HepG2 (cell line): ENCODE measurements at regions not wholly inside any gene's neighbourhood (a gene's known extent, or its start where the extent isn't known, plus 50 kb on each side); places are given as distances from the start of the nearest gene placed in this dataset.

Source experiments
- ATAC-seq: fragments of 200-7000 bp; cut with Tn5 transposase; 3 replicates; pipeline ENCODE4 v1.9.1; 2020; ENCODE audit warnings: mild to moderate bottlenecking, moderate library complexity
- BruUV-seq: library from RNA; stranded (reverse); fragments of 400-500 nt; replicated peaks from 2 replicates; lab custom pipeline; 2021; lab: Mats Ljungman, UMichigan
- CTCF ChIA-PET: fragments of 300-600 bp; formaldehyde crosslinking; extraction: SDS; loops from one replicate; lab custom pipeline; 2021; ENCODE audit warnings: low total read pairs, inconsistent platforms, low intra/inter-chr PET ratio; lab: Yijun Ruan, JAX
- POLR2A ChIA-PET: fragments of 350-600 bp; sonication (Branson Sonifier 250); formaldehyde crosslinking; loops from one replicate; lab custom pipeline; 2020; ENCODE audit warnings: antibody characterized with exemption, inconsistent platforms; lab: Yijun Ruan, JAX
- DNase-seq: peaks from one replicate; pipeline ENCODE4 v3.0.0-alpha.2; 2015; ENCODE audit warnings: low spot score
- FAIRE-seq: peaks from 3 replicates; lab custom pipeline; 2011; peaks lifted over from hg19 to GRCh38; lab: Jason Lieb, UNC
- H2AFZ ChIP-seq: one replicate; pipeline ENCODE4 v1.6.1; 2011; ENCODE audit warnings: low read length, inconsistent platforms
- H3K27ac ChIP-seq: fragments of 300-600 bp; 3 replicates; pipeline ENCODE4 v1.8.0; 2011; ENCODE audit warnings: mixed run types, mild to moderate bottlenecking, mixed read lengths, low read length, inconsistent platforms; ENCODE audit not compliant: insufficient read depth; ENCODE audit errors: extremely low read length
- H3K27me3 ChIP-seq, 2 experiments: fragments of 200-600 bp in 1 of 2; 2 replicates in 1 of 2; 3 replicates in 1 of 2; pipeline versions ENCODE4 v1.6.0 to v1.8.0; 2011; ENCODE audit warnings: low read length in 2 of 2, mild to moderate bottlenecking in 2 of 2, moderate library complexity in 2 of 2, inconsistent platforms in 1 of 2; ENCODE audit not compliant: insufficient read depth in 2 of 2, control insufficient read depth in 1 of 2
- H3K36me3 ChIP-seq, 2 experiments: fragments of 200-600 bp in 1 of 2; replicated peaks in 1 of 2; 2 replicates in 1 of 2; 3 replicates in 1 of 2; pipeline versions ENCODE4 v1.5.1 to v1.8.0; 2011; ENCODE audit warnings: low read length in 2 of 2, inconsistent platforms in 1 of 2; ENCODE audit not compliant: insufficient read depth in 2 of 2, control insufficient read depth in 1 of 2
- H3K4me1 ChIP-seq: 2 replicates; pipeline ENCODE4 v1.5.1; 2012; ENCODE audit warnings: low read length, inconsistent platforms; ENCODE audit not compliant: insufficient read depth
- H3K4me2 ChIP-seq: 2 replicates; pipeline ENCODE4 v1.6.0; 2011; ENCODE audit warnings: low read depth, low read length, inconsistent platforms
- H3K4me3 ChIP-seq, 3 experiments: fragments of 200-600 bp in 1 of 3; sonication (generic), shearing (Covaris generic) in 1 of 3; replicated peaks in 1 of 3; 2 replicates each; pipeline ENCODE4 v1.5.1; 2011 to 2016; ENCODE audit warnings: low read length in 3 of 3, inconsistent platforms in 2 of 3, low read depth in 2 of 3, mild to moderate bottlenecking in 2 of 3, control low read depth in 1 of 3, mixed read lengths in 1 of 3; ENCODE audit not compliant: insufficient read depth in 1 of 3
- H3K79me2 ChIP-seq: one replicate; pipeline ENCODE4 v1.6.1; 2011; ENCODE audit warnings: low read length, inconsistent platforms; ENCODE audit not compliant: insufficient read depth
- H3K9ac ChIP-seq: 2 replicates; pipeline ENCODE4 v1.6.0; 2011; ENCODE audit warnings: mild to moderate bottlenecking, low read depth, low read length, inconsistent platforms; ENCODE audit not compliant: insufficient read depth
- H3K9me3 ChIP-seq: 2 replicates; pipeline ENCODE4 v1.5.1; 2012; ENCODE audit warnings: mild to moderate bottlenecking, low read length
- H4K20me1 ChIP-seq: 2 replicates; pipeline ENCODE4 v1.6.0; 2011; ENCODE audit warnings: inconsistent platforms, mild to moderate bottlenecking, low read length, moderate library complexity; ENCODE audit not compliant: insufficient read depth
- PCBP1 ChIP-seq: fragments of 200-400 bp; formaldehyde crosslinking; IDR thresholded peaks from 2 replicates; pipeline ENCODE4 v1.6.1; 2017; ENCODE audit warnings: mild to moderate bottlenecking, low read depth, low read length, borderline replicate concordance
- REXO4 ChIP-seq: sonication (generic); formaldehyde crosslinking; IDR thresholded peaks from 2 replicates; pipeline ENCODE4 v1.8.0; 2022; ENCODE audit warnings: missing genetic modification reagents, mild to moderate bottlenecking, borderline replicate concordance
- SOX6 ChIP-seq, 2 experiments: fragments of 450-650 bp in 1 of 2; sonication (generic) in 1 of 2; formaldehyde crosslinking in 1 of 2; IDR thresholded peaks; 2 replicates each; pipeline versions ENCODE4 v1.4.0 to v1.6.1; 2017 to 2020; ENCODE audit warnings: antibody characterized with exemption in 1 of 2, mild to moderate bottlenecking in 1 of 2, missing genetic modification reagents in 1 of 2
- TBL1XR1 ChIP-seq: fragments of 150-350 bp; IDR thresholded peaks from 2 replicates; pipeline ENCODE4 v1.6.1; 2014; ENCODE audit warnings: borderline replicate concordance, low read length; ENCODE audit not compliant: partially characterized antibody
- TCF12 ChIP-seq, 2 experiments: fragments of 450-650 bp in 1 of 2; sonication (generic) in 1 of 2; formaldehyde crosslinking in 1 of 2; IDR thresholded peaks; 2 replicates each; pipeline versions ENCODE4 v1.6.1 to v1.8.0; 2017 to 2022; ENCODE audit warnings: antibody characterized with exemption in 1 of 2, mild to moderate bottlenecking in 1 of 2, missing genetic modification reagents in 1 of 2, moderate library complexity in 1 of 2
- ZNF24 ChIP-seq: fragments of 450-650 bp; IDR thresholded peaks from 2 replicates; pipeline ENCODE4 v1.6.1; 2017; ENCODE audit warnings: antibody characterized with exemption, mild to moderate bottlenecking
- ZNF274 ChIP-seq: sonication (generic); formaldehyde crosslinking; IDR thresholded peaks from 2 replicates; pipeline ENCODE4 v1.5.1; 2020; ENCODE audit warnings: mild to moderate bottlenecking, missing genetic modification reagents
- ZNF670 ChIP-seq: sonication (generic); formaldehyde crosslinking; IDR thresholded peaks from 2 replicates; pipeline ENCODE4 v1.8.0; 2022; ENCODE audit warnings: mild to moderate bottlenecking, missing genetic modification reagents, borderline replicate concordance
- ZNF768 ChIP-seq: sonication (generic); formaldehyde crosslinking; IDR thresholded peaks from 2 replicates; pipeline ENCODE4 v1.4.0; 2020; ENCODE audit warnings: missing genetic modification reagents
- ZSCAN12 ChIP-seq: sonication (generic); formaldehyde crosslinking; IDR thresholded peaks from 2 replicates; pipeline ENCODE4 v1.9.0; 2021; ENCODE audit warnings: mild to moderate bottlenecking, missing genetic modification reagents
- WGBS: methylation state at CpG from one replicate; pipeline ENCODE4 v1.1.6; 2017; ENCODE audit warnings: low lambda C conversion rate; 5-methylcytosine and 5-hydroxymethylcytosine counted together
- in situ Hi-C: cut with HindIII; loops from 2 replicates; pipeline ENCODE4 v1.10.0; 2017; ENCODE audit warnings: low pct_unique_long_range_greater_than_20kb; ENCODE audit not compliant: extremely low pct_ligation_motif_present
- intact Hi-C: fragments of 100-400 bp; cut with micrococcal nuclease; formaldehyde crosslinking; loops from one replicate; pipeline ENCODE4 v1.10.0; 2022; ENCODE audit not compliant: unreplicated experiment
- TF ChIP-seq, protein P1 (sequence below): sonication (generic); formaldehyde crosslinking; IDR thresholded peaks from 2 replicates; pipeline ENCODE4 v1.5.0; 2020; ENCODE audit warnings: missing genetic modification reagents
- TF ChIP-seq, protein P2 (sequence below): sonication (generic); formaldehyde crosslinking; conservative IDR thresholded peaks from 2 replicates; pipeline ENCODE4 v1.5.0; 2020; ENCODE audit warnings: missing genetic modification reagents

DNA sequence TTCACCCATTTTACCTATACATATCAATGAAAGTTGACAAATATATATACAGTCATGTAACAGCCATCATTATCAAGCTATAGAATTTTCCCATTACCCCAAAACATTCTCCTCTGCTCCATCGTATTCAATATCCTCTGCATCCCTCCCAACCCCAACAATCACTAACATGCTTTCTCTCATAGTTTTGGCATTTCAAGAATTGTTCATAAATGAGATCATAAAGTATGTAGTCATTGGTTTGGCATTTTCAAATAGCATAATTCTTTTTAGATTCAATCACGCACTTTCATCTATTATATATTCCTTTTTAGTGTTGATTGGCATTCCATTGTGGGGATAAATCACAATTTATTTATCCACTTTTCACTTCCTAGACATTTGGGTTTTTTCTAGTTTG is 866.0 kb upstream of the TMEM132C start (continued):
- no peak for TF ChIP-seq SOX6 (IDR thresholded peaks at IDR 0.05)
- TF ChIP-seq SOX6 (CRISPR knock-in tag; IDR thresholded peaks at IDR 0.05), result no peak

DNA sequence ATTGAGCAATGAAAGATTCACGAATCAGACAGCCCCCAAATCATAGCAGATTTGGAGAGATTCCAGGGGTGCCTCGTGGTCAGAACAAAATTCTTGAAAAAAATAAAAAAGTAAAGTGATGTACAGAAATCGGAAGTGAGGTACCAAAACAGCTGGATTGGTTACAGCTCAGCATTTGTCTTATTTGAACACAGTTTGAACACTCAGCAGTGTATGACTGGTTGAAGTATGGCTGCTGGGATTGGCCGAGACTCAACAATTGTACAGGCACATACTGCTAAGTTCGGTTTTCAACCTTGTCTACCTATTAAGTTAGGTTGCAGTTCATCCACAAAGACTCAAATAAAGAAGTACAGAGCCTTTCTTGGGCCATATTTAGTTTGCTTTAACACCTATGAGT is 865.4 kb upstream of the TMEM132C start:
- no peaks in the 10 kb centered on the region for H3K27me3 ChIP-seq
- H3K36me3 ChIP-seq, result no peaks in the 10 kb centered on the region
- ATAC-seq, result no peak
- in situ Hi-C loops (no loop called here), intact Hi-C loops (no loop called here)
- no peak for FAIRE-seq
- no peak overlapping the region for H2AFZ ChIP-seq
- BruUV-seq, result no TSS peak
- H3K9me3 ChIP-seq, result no peaks in the 10 kb centered on the region
- no peak for TF ChIP-seq REXO4 (CRISPR knock-in tag)
- TF ChIP-seq TCF12 (IDR thresholded peaks at IDR 0.05), result no peak
- TF ChIP-seq TCF12 (CRISPR knock-in tag; IDR thresholded peaks at IDR 0.05), result no peak
- TF ChIP-seq ZSCAN12 (CRISPR knock-in tag), result no peak
- TF ChIP-seq ZNF274 (CRISPR knock-in tag), result no peak
- no peak overlapping the region for H3K4me3 ChIP-seq
- no peaks in the 10 kb centered on the region for H3K79me2 ChIP-seq
- H3K4me2 ChIP-seq, result no peak overlapping the region
- ChIA-PET POLR2A (no interaction called here), CTCF (no interaction called here)
- no peaks in the 10 kb centered on the region for H4K20me1 ChIP-seq
- 4% methylated on average over 5 of the region's 5 CpGs for WGBS
- H3K9ac ChIP-seq, result no peak overlapping the region
- no peak for DNase-seq
- H3K4me1 ChIP-seq, result no peaks in the 10 kb centered on the region
- no peak overlapping the region for H3K27ac ChIP-seq

DNA sequence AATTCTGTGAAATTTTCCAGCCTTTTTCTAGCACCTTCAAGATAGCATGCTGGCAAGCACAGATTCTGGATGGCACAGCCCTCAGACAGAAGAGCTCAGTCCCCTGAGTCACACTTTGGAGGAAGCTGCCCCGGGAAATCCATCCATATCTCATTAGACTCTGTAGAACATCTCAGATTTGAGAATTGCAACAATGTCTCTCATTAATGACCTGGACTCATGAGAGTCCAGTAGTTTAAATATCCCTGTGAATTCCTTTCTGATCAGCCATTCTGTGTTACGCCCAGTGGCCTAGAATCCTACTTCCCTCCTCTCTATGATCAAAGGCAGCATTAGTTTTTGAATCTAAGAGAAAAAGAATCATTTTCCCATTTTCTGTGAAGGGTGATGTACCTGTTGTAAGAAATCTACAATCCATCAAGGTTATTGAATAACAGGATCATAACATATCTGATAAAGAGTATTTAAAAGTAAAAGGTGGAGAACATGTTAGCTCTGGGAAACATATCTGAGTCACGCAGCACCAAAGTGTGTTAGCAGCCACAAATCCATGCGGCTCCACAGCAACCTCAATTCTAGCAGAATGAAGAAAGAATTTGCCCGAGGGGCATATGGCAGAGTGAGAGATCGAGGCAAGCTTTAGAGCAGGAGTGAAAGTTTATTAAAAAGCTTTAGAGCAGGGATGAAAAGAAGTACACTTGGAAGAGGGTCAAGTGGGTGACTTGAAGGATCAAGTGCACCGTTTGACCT is 855.6 kb upstream of the TMEM132C start:
- ATAC-seq, result no peak
- no peak for DNase-seq
- intact Hi-C loops, result no loop called here

More for the DNA sequence above, 855.6 kb upstream of the TMEM132C start:
- Histone ChIP-seq H3K9ac (no peak overlapping the region), H3K4me3 (no peak overlapping the region), H3K4me1 (no peaks in the 10 kb centered on the region), H3K4me2 (no peak overlapping the region), H3K27me3 (no peaks in the 10 kb centered on the region), H3K79me2 (no peaks in the 10 kb centered on the region), H3K9me3 (no peaks in the 10 kb centered on the region), H3K36me3 (no peaks in the 10 kb centered on the region), H3K27ac (no peak overlapping the region), H2AFZ (no peak overlapping the region), H4K20me1 (no peaks in the 10 kb centered on the region)
- ChIA-PET CTCF (no interaction called here), POLR2A (no interaction called here)
- FAIRE-seq, result no peak
- WGBS, result 8% methylated on average over 7 of the region's 7 CpGs
- in situ Hi-C loops, result no loop called here
- TF ChIP-seq ZNF24 (no peak), ZNF768 (CRISPR knock-in tag) (no peak), ZNF670 (CRISPR knock-in tag) (no peak), PCBP1 (no peak), TBL1XR1 (no peak)
- TF ChIP-seq, protein P1, sequence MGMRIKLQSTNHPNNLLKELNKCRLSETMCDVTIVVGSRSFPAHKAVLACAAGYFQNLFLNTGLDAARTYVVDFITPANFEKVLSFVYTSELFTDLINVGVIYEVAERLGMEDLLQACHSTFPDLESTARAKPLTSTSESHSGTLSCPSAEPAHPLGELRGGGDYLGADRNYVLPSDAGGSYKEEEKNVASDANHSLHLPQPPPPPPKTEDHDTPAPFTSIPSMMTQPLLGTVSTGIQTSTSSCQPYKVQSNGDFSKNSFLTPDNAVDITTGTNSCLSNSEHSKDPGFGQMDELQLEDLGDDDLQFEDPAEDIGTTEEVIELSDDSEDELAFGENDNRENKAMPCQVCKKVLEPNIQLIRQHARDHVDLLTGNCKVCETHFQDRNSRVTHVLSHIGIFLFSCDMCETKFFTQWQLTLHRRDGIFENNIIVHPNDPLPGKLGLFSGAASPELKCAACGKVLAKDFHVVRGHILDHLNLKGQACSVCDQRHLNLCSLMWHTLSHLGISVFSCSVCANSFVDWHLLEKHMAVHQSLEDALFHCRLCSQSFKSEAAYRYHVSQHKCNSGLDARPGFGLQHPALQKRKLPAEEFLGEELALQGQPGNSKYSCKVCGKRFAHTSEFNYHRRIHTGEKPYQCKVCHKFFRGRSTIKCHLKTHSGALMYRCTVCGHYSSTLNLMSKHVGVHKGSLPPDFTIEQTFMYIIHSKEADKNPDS (CRISPR knock-in tag), result no peak
- TF ChIP-seq, protein P2, sequence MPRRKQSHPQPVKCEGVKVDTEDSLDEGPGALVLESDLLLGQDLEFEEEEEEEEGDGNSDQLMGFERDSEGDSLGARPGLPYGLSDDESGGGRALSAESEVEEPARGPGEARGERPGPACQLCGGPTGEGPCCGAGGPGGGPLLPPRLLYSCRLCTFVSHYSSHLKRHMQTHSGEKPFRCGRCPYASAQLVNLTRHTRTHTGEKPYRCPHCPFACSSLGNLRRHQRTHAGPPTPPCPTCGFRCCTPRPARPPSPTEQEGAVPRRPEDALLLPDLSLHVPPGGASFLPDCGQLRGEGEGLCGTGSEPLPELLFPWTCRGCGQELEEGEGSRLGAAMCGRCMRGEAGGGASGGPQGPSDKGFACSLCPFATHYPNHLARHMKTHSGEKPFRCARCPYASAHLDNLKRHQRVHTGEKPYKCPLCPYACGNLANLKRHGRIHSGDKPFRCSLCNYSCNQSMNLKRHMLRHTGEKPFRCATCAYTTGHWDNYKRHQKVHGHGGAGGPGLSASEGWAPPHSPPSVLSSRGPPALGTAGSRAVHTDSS (CRISPR knock-in tag), result no peak
- TF ChIP-seq, all 625 proteins: peak for 0
- BruUV-seq, result no TSS peak
